ENCODE measurements at regions not wholly inside any gene's neighbourhood (a gene's known extent, or its start where the extent isn't known, plus 50 kb on each side); places are given as distances from the start of the nearest gene placed in this dataset.

- TF ChIP-seq HOXA7 (CRISPR knock-in tag; IDR thresholded peaks at IDR 0.05) = no peak
- TF ChIP-seq, protein P1, sequence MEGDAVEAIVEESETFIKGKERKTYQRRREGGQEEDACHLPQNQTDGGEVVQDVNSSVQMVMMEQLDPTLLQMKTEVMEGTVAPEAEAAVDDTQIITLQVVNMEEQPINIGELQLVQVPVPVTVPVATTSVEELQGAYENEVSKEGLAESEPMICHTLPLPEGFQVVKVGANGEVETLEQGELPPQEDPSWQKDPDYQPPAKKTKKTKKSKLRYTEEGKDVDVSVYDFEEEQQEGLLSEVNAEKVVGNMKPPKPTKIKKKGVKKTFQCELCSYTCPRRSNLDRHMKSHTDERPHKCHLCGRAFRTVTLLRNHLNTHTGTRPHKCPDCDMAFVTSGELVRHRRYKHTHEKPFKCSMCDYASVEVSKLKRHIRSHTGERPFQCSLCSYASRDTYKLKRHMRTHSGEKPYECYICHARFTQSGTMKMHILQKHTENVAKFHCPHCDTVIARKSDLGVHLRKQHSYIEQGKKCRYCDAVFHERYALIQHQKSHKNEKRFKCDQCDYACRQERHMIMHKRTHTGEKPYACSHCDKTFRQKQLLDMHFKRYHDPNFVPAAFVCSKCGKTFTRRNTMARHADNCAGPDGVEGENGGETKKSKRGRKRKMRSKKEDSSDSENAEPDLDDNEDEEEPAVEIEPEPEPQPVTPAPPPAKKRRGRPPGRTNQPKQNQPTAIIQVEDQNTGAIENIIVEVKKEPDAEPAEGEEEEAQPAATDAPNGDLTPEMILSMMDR (IDR thresholded peaks at IDR 0.05) = no peak
- no peak for TF ChIP-seq KDM5A (IDR thresholded peaks at IDR 0.05)
- no peak for TF ChIP-seq SMC3 (IDR thresholded peaks at IDR 0.05)
- no peak for TF ChIP-seq CHD2 (IDR thresholded peaks at IDR 0.05; ENCODE audit: low read length, partially characterized antibody)
Observed at GRCh38 chr2:226383461-226383860, 416.2 kb downstream of the IRS1 start.

Measured in A549 (cell line).